HepG2 (cell line): ENCODE measurements at regions not wholly inside any gene's neighbourhood (a gene's known extent, or its start where the extent isn't known, plus 50 kb on each side); places are given as distances from the start of the nearest gene placed in this dataset.

ENCODE experiments used
- ATAC-seq: fragments of 200-7000 bp; cut with Tn5 transposase; 3 replicates; pipeline ENCODE4 v1.9.1; 2020; ENCODE audit warnings: mild to moderate bottlenecking, moderate library complexity
- BruUV-seq: library from RNA; stranded (reverse); fragments of 400-500 nt; replicated peaks from 2 replicates; lab custom pipeline; 2021; lab: Mats Ljungman, UMichigan
- CTCF ChIA-PET: fragments of 300-600 bp; formaldehyde crosslinking; extraction: SDS; loops from one replicate; lab custom pipeline; 2021; ENCODE audit warnings: low total read pairs, inconsistent platforms, low intra/inter-chr PET ratio; lab: Yijun Ruan, JAX
- POLR2A ChIA-PET: fragments of 350-600 bp; sonication (Branson Sonifier 250); formaldehyde crosslinking; loops from one replicate; lab custom pipeline; 2020; ENCODE audit warnings: antibody characterized with exemption, inconsistent platforms; lab: Yijun Ruan, JAX
- DNase-seq: peaks from one replicate; pipeline ENCODE4 v3.0.0-alpha.2; 2015; ENCODE audit warnings: low spot score
- FAIRE-seq: peaks from 3 replicates; lab custom pipeline; 2011; peaks lifted over from hg19 to GRCh38; lab: Jason Lieb, UNC
- H2AFZ ChIP-seq: one replicate; pipeline ENCODE4 v1.6.1; 2011; ENCODE audit warnings: low read length, inconsistent platforms
- H3K27ac ChIP-seq: fragments of 300-600 bp; 3 replicates; pipeline ENCODE4 v1.8.0; 2011; ENCODE audit warnings: mixed run types, mild to moderate bottlenecking, mixed read lengths, low read length, inconsistent platforms; ENCODE audit not compliant: insufficient read depth; ENCODE audit errors: extremely low read length
- H3K27me3 ChIP-seq, 2 experiments: fragments of 200-600 bp in 1 of 2; 2 replicates in 1 of 2; 3 replicates in 1 of 2; pipeline versions ENCODE4 v1.6.0 to v1.8.0; 2011; ENCODE audit warnings: low read length in 2 of 2, mild to moderate bottlenecking in 2 of 2, moderate library complexity in 2 of 2, inconsistent platforms in 1 of 2; ENCODE audit not compliant: insufficient read depth in 2 of 2, control insufficient read depth in 1 of 2
- H3K36me3 ChIP-seq, 2 experiments: fragments of 200-600 bp in 1 of 2; replicated peaks in 1 of 2; 2 replicates in 1 of 2; 3 replicates in 1 of 2; pipeline versions ENCODE4 v1.5.1 to v1.8.0; 2011; ENCODE audit warnings: low read length in 2 of 2, inconsistent platforms in 1 of 2; ENCODE audit not compliant: insufficient read depth in 2 of 2, control insufficient read depth in 1 of 2
- H3K4me1 ChIP-seq: 2 replicates; pipeline ENCODE4 v1.5.1; 2012; ENCODE audit warnings: low read length, inconsistent platforms; ENCODE audit not compliant: insufficient read depth
- H3K4me2 ChIP-seq: 2 replicates; pipeline ENCODE4 v1.6.0; 2011; ENCODE audit warnings: low read depth, low read length, inconsistent platforms
- H3K4me3 ChIP-seq, 3 experiments: fragments of 200-600 bp in 1 of 3; sonication (generic), shearing (Covaris generic) in 1 of 3; replicated peaks in 1 of 3; 2 replicates each; pipeline ENCODE4 v1.5.1; 2011 to 2016; ENCODE audit warnings: low read length in 3 of 3, inconsistent platforms in 2 of 3, low read depth in 2 of 3, mild to moderate bottlenecking in 2 of 3, control low read depth in 1 of 3, mixed read lengths in 1 of 3; ENCODE audit not compliant: insufficient read depth in 1 of 3
- H3K79me2 ChIP-seq: one replicate; pipeline ENCODE4 v1.6.1; 2011; ENCODE audit warnings: low read length, inconsistent platforms; ENCODE audit not compliant: insufficient read depth
- H3K9ac ChIP-seq: 2 replicates; pipeline ENCODE4 v1.6.0; 2011; ENCODE audit warnings: mild to moderate bottlenecking, low read depth, low read length, inconsistent platforms; ENCODE audit not compliant: insufficient read depth
- H3K9me3 ChIP-seq: 2 replicates; pipeline ENCODE4 v1.5.1; 2012; ENCODE audit warnings: mild to moderate bottlenecking, low read length
- H4K20me1 ChIP-seq: 2 replicates; pipeline ENCODE4 v1.6.0; 2011; ENCODE audit warnings: inconsistent platforms, mild to moderate bottlenecking, low read length, moderate library complexity; ENCODE audit not compliant: insufficient read depth
- CBX1 ChIP-seq: IDR thresholded peaks from one replicate; pipeline ENCODE4 v1.6.1; 2016; ENCODE audit warnings: antibody characterized with exemption, low read depth
- CBX2 ChIP-seq, 2 experiments: fragments of 200-600 bp in 1 of 2; sonication (generic); formaldehyde crosslinking in 1 of 2; IDR thresholded peaks; 2 replicates each; pipeline versions ENCODE4 v1.7.0 to v1.8.1; 2018 to 2022; ENCODE audit warnings: low read depth in 2 of 2, low read length in 1 of 2, mild to moderate bottlenecking in 1 of 2, missing genetic modification reagents in 1 of 2
- DMAP1 ChIP-seq: IDR thresholded peaks from 2 replicates; pipeline ENCODE4 v1.6.1; 2016
- DMTF1 ChIP-seq: sonication (generic); formaldehyde crosslinking; IDR thresholded peaks from 2 replicates; pipeline ENCODE4 v1.4.0; 2020; ENCODE audit warnings: mild to moderate bottlenecking, missing genetic modification reagents
- HOXA9 ChIP-seq: sonication (generic); formaldehyde crosslinking; IDR thresholded peaks from 2 replicates; pipeline ENCODE4 v1.8.1; 2022; ENCODE audit warnings: missing genetic modification reagents, mild to moderate bottlenecking, moderate library complexity, borderline replicate concordance
- IRF2 ChIP-seq: IDR thresholded peaks from 2 replicates; pipeline ENCODE4 v1.6.1; 2018; ENCODE audit warnings: missing genetic modification reagents, missing compliant biosample characterization
- NPAS2 ChIP-seq: sonication (generic); formaldehyde crosslinking; IDR thresholded peaks from 2 replicates; pipeline ENCODE4 v1.8.0; 2022; ENCODE audit warnings: mild to moderate bottlenecking, missing genetic modification reagents, borderline replicate concordance
- NR2F2 ChIP-seq: IDR thresholded peaks from 2 replicates; pipeline ENCODE4 v1.6.1; 2012; ENCODE audit warnings: low read depth, inconsistent platforms, borderline replicate concordance
- RBFOX2 ChIP-seq: fragments of 200-400 bp; formaldehyde crosslinking; IDR thresholded peaks from 2 replicates; pipeline ENCODE4 v1.6.1; 2017; ENCODE audit warnings: low read depth, mild to moderate bottlenecking, low read length
- SKIL ChIP-seq: sonication (generic); formaldehyde crosslinking; IDR thresholded peaks from 2 replicates; pipeline ENCODE4 v1.8.0; 2022; ENCODE audit warnings: missing genetic modification reagents, mild to moderate bottlenecking, moderate library complexity, borderline replicate concordance
- TEAD3 ChIP-seq: optimal IDR thresholded peaks from 2 replicates; pipeline ENCODE3; 2016; ENCODE audit warnings: borderline replicate concordance
- ZBTB10 ChIP-seq: sonication (generic); formaldehyde crosslinking; IDR thresholded peaks from 2 replicates; pipeline ENCODE4 v1.4.0; 2020; ENCODE audit warnings: missing genetic modification reagents, borderline replicate concordance
- ZBTB7A ChIP-seq: sonication (generic); formaldehyde crosslinking; IDR thresholded peaks from 2 replicates; pipeline ENCODE4 v1.8.0; 2022; ENCODE audit warnings: mild to moderate bottlenecking, missing genetic modification reagents
- ZFP36 ChIP-seq: fragments of 150-350 bp; IDR thresholded peaks from 2 replicates; pipeline ENCODE4 v1.6.1; 2018; ENCODE audit warnings: borderline replicate concordance, low read length, low read depth; ENCODE audit not compliant: partially characterized antibody
- ZIK1 ChIP-seq: sonication (generic); formaldehyde crosslinking; IDR thresholded peaks from 2 replicates; pipeline ENCODE4 v1.5.0; 2020; ENCODE audit warnings: mild to moderate bottlenecking, low read depth, missing genetic modification reagents, borderline replicate concordance
- ZNF292 ChIP-seq: sonication (generic); formaldehyde crosslinking; IDR thresholded peaks from 2 replicates; pipeline ENCODE4 v1.8.1; 2022; ENCODE audit warnings: mild to moderate bottlenecking, low read depth, missing genetic modification reagents, borderline replicate concordance
- ZNF543 ChIP-seq: sonication (generic); formaldehyde crosslinking; IDR thresholded peaks from 2 replicates; pipeline ENCODE4 v1.4.0; 2020; ENCODE audit warnings: mild to moderate bottlenecking, missing genetic modification reagents
- ZNF572 ChIP-seq: sonication (generic); formaldehyde crosslinking; IDR thresholded peaks from 2 replicates; pipeline ENCODE4 v1.5.1; 2020; ENCODE audit warnings: mild to moderate bottlenecking, missing genetic modification reagents
- WGBS: methylation state at CpG from one replicate; pipeline ENCODE4 v1.1.6; 2017; ENCODE audit warnings: low lambda C conversion rate; 5-methylcytosine and 5-hydroxymethylcytosine counted together
- in situ Hi-C: cut with HindIII; loops from 2 replicates; pipeline ENCODE4 v1.10.0; 2017; ENCODE audit warnings: low pct_unique_long_range_greater_than_20kb; ENCODE audit not compliant: extremely low pct_ligation_motif_present
- intact Hi-C: fragments of 100-400 bp; cut with micrococcal nuclease; formaldehyde crosslinking; loops from one replicate; pipeline ENCODE4 v1.10.0; 2022; ENCODE audit not compliant: unreplicated experiment

GRCh38 chr5:3191585-3191984 lies 404.0 kb upstream of the IRX1 start:
- in situ Hi-C loops (no loop called here), intact Hi-C loops (no loop called here)
- no peaks in the 10 kb centered on the region for H3K79me2 ChIP-seq
- ATAC-seq (no peak), FAIRE-seq (no peak), DNase-seq (no peak)
- no peaks in the 10 kb centered on the region for H3K9me3 ChIP-seq
- ChIA-PET CTCF (no interaction called here), POLR2A (no interaction called here)
- no peaks in the 10 kb centered on the region for H3K36me3 ChIP-seq
- H4K20me1 ChIP-seq = no peaks in the 10 kb centered on the region
- no peak overlapping the region for H3K4me2 ChIP-seq
- H2AFZ ChIP-seq = no peak overlapping the region
- 40% methylated on average over 15 of the region's 15 CpGs for WGBS
- H3K9ac ChIP-seq = no peak overlapping the region
- no peak overlapping the region for H3K27ac ChIP-seq
- peaks cover 0 to 5% of the 10 kb centered on the region in 2 experiments; a peak in 2 of 5 replicates for H3K27me3 ChIP-seq
- no TSS peak for BruUV-seq
- no peak overlapping the region for H3K4me3 ChIP-seq
- no peaks in the 10 kb centered on the region for H3K4me1 ChIP-seq
- TF ChIP-seq CBX2 (IDR thresholded peaks at IDR 0.05; ENCODE audit: low read depth, low read length) (no peak), CBX2 (CRISPR knock-in tag; IDR thresholded peaks at IDR 0.05; ENCODE audit: low read depth) (no peak), DMTF1 (CRISPR knock-in tag) (no peak), SKIL (CRISPR knock-in tag) (no peak), IRF2 (CRISPR knock-in tag) (no peak), ZNF292 (CRISPR knock-in tag) (no peak), NPAS2 (CRISPR knock-in tag) (no peak), ZNF543 (CRISPR knock-in tag) (no peak), ZIK1 (CRISPR knock-in tag) (no peak), DMAP1 (CRISPR knock-in tag) (no peak), NR2F2 (no peak), ZBTB10 (CRISPR knock-in tag) (no peak), TEAD3 (CRISPR knock-in tag) (no peak), ZBTB7A (no peak), RBFOX2 (no peak), ZNF572 (CRISPR knock-in tag) (no peak), HOXA9 (CRISPR knock-in tag) (no peak), ZFP36 (no peak), CBX1 (no peak)
